IMR-90 (cell line): ENCODE measurements at regions not wholly inside any gene's neighbourhood (a gene's known extent, or its start where the extent isn't known, plus 50 kb on each side); places are given as distances from the start of the nearest gene placed in this dataset.

Experiments used
- ATAC-seq: fragments of 200-7000 bp; cut with Tn5 transposase; 2 replicates; pipeline ENCODE4 v1.9.1; 2020; ENCODE audit warnings: low read depth, mild to moderate bottlenecking, moderate library complexity
- BruUV-seq: library from RNA; stranded (reverse); fragments of 400-500 nt; replicated peaks from 2 replicates; lab custom pipeline; 2021; lab: Mats Ljungman, UMichigan
- CTCF ChIA-PET: fragments of 300-600 bp; formaldehyde crosslinking; extraction: SDS; loops from one replicate; lab custom pipeline; 2021; ENCODE audit warnings: antibody characterized with exemption; lab: Yijun Ruan, JAX
- POLR2A ChIA-PET: fragments of 300-600 bp; sonication (Branson Sonifier 250); formaldehyde crosslinking; loops from one replicate; lab custom pipeline; 2022; ENCODE audit warnings: antibody characterized with exemption; ENCODE audit not compliant: unreplicated experiment; lab: Charles Lee
- DNase-seq: peaks from one replicate; pipeline ENCODE4 v3.0.0; 2013
- H2AFZ ChIP-seq: replicated peaks from 2 replicates; pipeline ENCODE3; 2013; ENCODE audit warnings: low read length, mild to moderate bottlenecking; ENCODE audit not compliant: poor library complexity
- H2AK5ac ChIP-seq: 2 replicates; pipeline ENCODE4 v1.6.1; 2013; ENCODE audit warnings: low read depth, low read length, inconsistent platforms
- H2AK9ac ChIP-seq: replicated peaks from 2 replicates; pipeline ENCODE3; 2013; ENCODE audit warnings: mild to moderate bottlenecking, low read depth, low read length, moderate library complexity; ENCODE audit not compliant: poor library complexity
- H2BK120ac ChIP-seq: 2 replicates; pipeline ENCODE4 v1.6.1; 2013; ENCODE audit warnings: low read depth, low read length, inconsistent platforms
- H2BK15ac ChIP-seq: 3 replicates; pipeline ENCODE4 v1.6.1; 2013; ENCODE audit warnings: low read depth, low read length, inconsistent platforms
- H2BK20ac ChIP-seq: 2 replicates; pipeline ENCODE4 v1.6.1; 2013; ENCODE audit warnings: low read depth, mild to moderate bottlenecking, inconsistent platforms, low read length, moderate library complexity
- H2BK5ac ChIP-seq: 2 replicates; pipeline ENCODE4 v1.6.1; 2013; ENCODE audit warnings: mild to moderate bottlenecking, low read depth, low read length, inconsistent platforms; ENCODE audit not compliant: poor library complexity, severe bottlenecking
- H3K14ac ChIP-seq: replicated peaks from 2 replicates; pipeline ENCODE4 v1.6.1; 2013; ENCODE audit warnings: low read depth, low read length, inconsistent platforms
- H3K18ac ChIP-seq: 2 replicates; pipeline ENCODE4 v1.6.1; 2013; ENCODE audit warnings: low read depth, low read length, control low read depth
- H3K23ac ChIP-seq: 2 replicates; pipeline ENCODE4 v1.6.1; 2013; ENCODE audit warnings: low read depth, low read length, inconsistent platforms
- H3K27ac ChIP-seq: 2 replicates; pipeline ENCODE4 v1.5.1; 2013; ENCODE audit warnings: mild to moderate bottlenecking, control low read depth, low read length; ENCODE audit not compliant: insufficient read depth
- H3K27me3 ChIP-seq: 2 replicates; pipeline ENCODE4 v1.6.1; 2013; ENCODE audit warnings: low read length; ENCODE audit not compliant: control insufficient read depth, insufficient read depth
- H3K36me3 ChIP-seq: 2 replicates; pipeline ENCODE4 v1.6.1; 2013; ENCODE audit warnings: low read length, mixed read lengths; ENCODE audit not compliant: control insufficient read depth, insufficient read depth
- H3K4ac ChIP-seq: 2 replicates; pipeline ENCODE4 v1.6.1; 2013; ENCODE audit warnings: low read depth, low read length, inconsistent platforms
- H3K4me1 ChIP-seq: 2 replicates; pipeline ENCODE4 v1.6.1; 2013; ENCODE audit warnings: low read length, mixed read lengths; ENCODE audit not compliant: control insufficient read depth, insufficient read depth
- H3K4me2 ChIP-seq: 2 replicates; pipeline ENCODE4 v1.6.1; 2013; ENCODE audit warnings: low read depth, mild to moderate bottlenecking, control low read depth, low read length, moderate library complexity
- H3K4me3 ChIP-seq: 2 replicates; pipeline ENCODE4 v1.5.1; 2013; ENCODE audit warnings: low read depth, mild to moderate bottlenecking, control low read depth, low read length, moderate library complexity; ENCODE audit not compliant: insufficient read depth
- H3K56ac ChIP-seq: 2 replicates; pipeline ENCODE4 v1.6.1; 2013; ENCODE audit warnings: low read length, inconsistent platforms; ENCODE audit not compliant: insufficient read depth; ENCODE audit errors: extremely low read depth
- H3K79me1 ChIP-seq, 2 experiments: 2 replicates each; pipeline ENCODE4 v1.6.1; 2013; ENCODE audit warnings: low read length in 2 of 2, inconsistent platforms in 1 of 2, low read depth in 1 of 2
- H3K9ac ChIP-seq: 2 replicates; pipeline ENCODE4 v1.6.1; 2013; ENCODE audit warnings: low read depth, low read length, control low read depth
- H3K9me1 ChIP-seq: 2 replicates; pipeline ENCODE4 v1.6.1; 2013; ENCODE audit warnings: low read length, inconsistent platforms; ENCODE audit not compliant: insufficient read depth
- H3K9me3 ChIP-seq: 2 replicates; pipeline ENCODE4 v1.6.1; 2013; ENCODE audit warnings: low read length; ENCODE audit not compliant: control insufficient read depth, insufficient read depth
- H4K20me1 ChIP-seq: 2 replicates; pipeline ENCODE4 v1.6.1; 2013; ENCODE audit warnings: low read length, inconsistent platforms; ENCODE audit not compliant: insufficient read depth
- H4K5ac ChIP-seq: 2 replicates; pipeline ENCODE4 v1.6.1; 2013; ENCODE audit warnings: mild to moderate bottlenecking, low read depth, low read length, control low read depth
- H4K8ac ChIP-seq, 2 experiments: 2 replicates each; pipeline ENCODE4 v1.6.1; 2013; ENCODE audit warnings: low read depth in 2 of 2, low read length in 2 of 2, control low read depth in 1 of 2, inconsistent platforms in 1 of 2
- H4K91ac ChIP-seq: 2 replicates; pipeline ENCODE4 v1.6.1; 2013; ENCODE audit warnings: low read depth, low read length, inconsistent platforms; ENCODE audit not compliant: insufficient read depth
- BHLHE40 ChIP-seq: fragments of 150-350 bp; IDR thresholded peaks from 2 replicates; pipeline ENCODE4 v1.6.1; 2016; ENCODE audit warnings: mild to moderate bottlenecking, low read depth, low read length
- CEBPB ChIP-seq: IDR thresholded peaks from 2 replicates; pipeline ENCODE4 v1.6.1; 2012; ENCODE audit warnings: low read depth, low read length, improper control_type of control experiment
- CHD1 ChIP-seq: IDR thresholded peaks from 2 replicates; pipeline ENCODE4 v1.6.1; 2012; ENCODE audit warnings: low read depth, low read length, improper control_type of control experiment
- ELK1 ChIP-seq: fragments of 150-350 bp; IDR thresholded peaks from 2 replicates; pipeline ENCODE4 v1.6.1; 2016; ENCODE audit warnings: low read depth, mild to moderate bottlenecking, low read length, moderate library complexity, borderline replicate concordance
- MAFK ChIP-seq: IDR thresholded peaks from 2 replicates; pipeline ENCODE4 v1.6.1; 2012; ENCODE audit warnings: low read depth, low read length, improper control_type of control experiment
- MAZ ChIP-seq: IDR thresholded peaks from 2 replicates; pipeline ENCODE4 v1.6.1; 2012; ENCODE audit warnings: low read depth, mild to moderate bottlenecking, low read length, improper control_type of control experiment, moderate library complexity, borderline replicate concordance
- NFE2L2 ChIP-seq: fragments of 150-350 bp; IDR thresholded peaks from 2 replicates; pipeline ENCODE4 v1.6.1; 2016; ENCODE audit warnings: low read depth, mild to moderate bottlenecking, low read length
- POLR2A ChIP-seq: IDR thresholded peaks from 2 replicates; pipeline ENCODE4 v1.6.1; 2012; ENCODE audit warnings: mild to moderate bottlenecking, low read depth, low read length
- RAD21 ChIP-seq: IDR thresholded peaks from 2 replicates; pipeline ENCODE4 v1.6.1; 2012; ENCODE audit warnings: low read length, improper control_type of control experiment
- RCOR1 ChIP-seq: IDR thresholded peaks from 2 replicates; pipeline ENCODE4 v1.6.1; 2012; ENCODE audit warnings: mild to moderate bottlenecking, low read length, improper control_type of control experiment; ENCODE audit not compliant: insufficient replicate concordance
- SMC3 ChIP-seq: fragments of 150-350 bp; IDR thresholded peaks from 2 replicates; pipeline ENCODE4 v1.6.1; 2016; ENCODE audit warnings: low read depth, mild to moderate bottlenecking, antibody characterized with exemption, low read length, moderate library complexity
- WGBS, 2 experiments: methylation state at CpG; one replicate each; pipeline versions ENCODE4 v1.1.5 to v1.1.7; 2013; ENCODE audit warnings: missing lambda C conversion rate in 2 of 2; ENCODE audit not compliant: insufficient read length in 1 of 2; ENCODE audit errors: extremely low coverage in 2 of 2; 5-methylcytosine and 5-hydroxymethylcytosine counted together
- dilution Hi-C: fragments of 300-500 bp; cut with HindIII; formaldehyde crosslinking; loops from one replicate; pipeline ENCODE4 v1.14.3; 2018; ENCODE audit warnings: low sequenced_read_pairs; ENCODE audit not compliant: unreplicated experiment
- in situ Hi-C: fragments of 300-500 bp; cut with MboI; formaldehyde crosslinking; loops from 3 replicates; pipeline ENCODE4 v1.14.3; 2019; ENCODE audit warnings: low sequenced_read_pairs, inconsistent platforms, mixed read lengths
- intact Hi-C: fragments of 100-400 bp; cut with micrococcal nuclease; formaldehyde crosslinking; loops from 2 replicates; pipeline ENCODE4 v1.10.0; 2022
- TF ChIP-seq, protein P1 (sequence below): conservative IDR thresholded peaks from 2 replicates; pipeline ENCODE4 v1.5.1; 2012; ENCODE audit warnings: mild to moderate bottlenecking, low read depth, low read length, improper control_type of control experiment
- TF ChIP-seq, protein P2 (sequence below): fragments of 150-350 bp; IDR thresholded peaks from 2 replicates; pipeline ENCODE4 v1.6.1; 2017; ENCODE audit warnings: mild to moderate bottlenecking, antibody characterized with exemption, low read length, low read depth

DNA sequence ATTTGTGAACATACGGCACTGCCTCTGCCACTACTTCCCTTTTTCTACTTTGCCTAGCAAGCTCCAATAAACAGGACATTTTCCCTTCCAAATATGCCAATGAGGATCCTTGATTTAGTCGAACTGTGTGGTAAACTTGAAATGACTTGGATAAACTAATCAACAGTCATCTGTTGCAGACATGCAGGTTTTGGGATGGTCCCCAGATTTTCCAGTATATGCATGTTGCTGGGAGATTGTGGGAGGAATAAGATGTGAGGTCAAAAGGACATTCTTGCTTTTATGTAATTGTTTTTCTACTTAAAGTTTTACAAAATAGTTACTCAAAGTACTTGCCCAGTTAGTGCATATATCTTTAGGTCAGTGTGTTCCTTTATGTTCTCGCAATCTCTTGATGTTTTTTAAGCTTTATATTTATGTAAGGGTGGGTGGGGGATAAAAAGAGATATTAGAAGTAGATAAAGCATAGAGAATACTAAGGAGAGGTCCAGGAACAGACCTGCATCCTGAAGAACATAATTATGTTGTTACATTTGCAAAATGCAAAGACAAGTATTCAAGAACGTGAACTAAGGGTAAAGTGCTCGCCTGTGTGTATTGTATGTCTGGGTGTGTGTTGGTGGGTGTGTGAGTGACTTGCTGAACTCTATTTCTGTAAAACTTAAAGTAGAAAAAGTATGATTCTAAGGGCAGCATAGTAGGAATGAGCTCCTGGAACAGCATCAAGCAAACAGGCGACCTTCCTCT lies 88.4 kb upstream of the OXGR1 start:
- no peak for TF ChIP-seq NFE2L2
- no peak for TF ChIP-seq CHD1
- TF ChIP-seq CEBPB, result no peak
- TF ChIP-seq POLR2A, result no peak
- TF ChIP-seq MAFK, result no peak
- no peak for TF ChIP-seq RCOR1
- no peak for TF ChIP-seq RAD21
- TF ChIP-seq BHLHE40, result no peak
- TF ChIP-seq MAZ, result no peak
- no peak for TF ChIP-seq SMC3
- TF ChIP-seq ELK1, result no peak
- TF ChIP-seq, protein P1, sequence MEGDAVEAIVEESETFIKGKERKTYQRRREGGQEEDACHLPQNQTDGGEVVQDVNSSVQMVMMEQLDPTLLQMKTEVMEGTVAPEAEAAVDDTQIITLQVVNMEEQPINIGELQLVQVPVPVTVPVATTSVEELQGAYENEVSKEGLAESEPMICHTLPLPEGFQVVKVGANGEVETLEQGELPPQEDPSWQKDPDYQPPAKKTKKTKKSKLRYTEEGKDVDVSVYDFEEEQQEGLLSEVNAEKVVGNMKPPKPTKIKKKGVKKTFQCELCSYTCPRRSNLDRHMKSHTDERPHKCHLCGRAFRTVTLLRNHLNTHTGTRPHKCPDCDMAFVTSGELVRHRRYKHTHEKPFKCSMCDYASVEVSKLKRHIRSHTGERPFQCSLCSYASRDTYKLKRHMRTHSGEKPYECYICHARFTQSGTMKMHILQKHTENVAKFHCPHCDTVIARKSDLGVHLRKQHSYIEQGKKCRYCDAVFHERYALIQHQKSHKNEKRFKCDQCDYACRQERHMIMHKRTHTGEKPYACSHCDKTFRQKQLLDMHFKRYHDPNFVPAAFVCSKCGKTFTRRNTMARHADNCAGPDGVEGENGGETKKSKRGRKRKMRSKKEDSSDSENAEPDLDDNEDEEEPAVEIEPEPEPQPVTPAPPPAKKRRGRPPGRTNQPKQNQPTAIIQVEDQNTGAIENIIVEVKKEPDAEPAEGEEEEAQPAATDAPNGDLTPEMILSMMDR, result no peak
- TF ChIP-seq, protein P2, sequence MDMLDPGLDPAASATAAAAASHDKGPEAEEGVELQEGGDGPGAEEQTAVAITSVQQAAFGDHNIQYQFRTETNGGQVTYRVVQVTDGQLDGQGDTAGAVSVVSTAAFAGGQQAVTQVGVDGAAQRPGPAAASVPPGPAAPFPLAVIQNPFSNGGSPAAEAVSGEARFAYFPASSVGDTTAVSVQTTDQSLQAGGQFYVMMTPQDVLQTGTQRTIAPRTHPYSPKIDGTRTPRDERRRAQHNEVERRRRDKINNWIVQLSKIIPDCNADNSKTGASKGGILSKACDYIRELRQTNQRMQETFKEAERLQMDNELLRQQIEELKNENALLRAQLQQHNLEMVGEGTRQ, result no peak
- intact Hi-C loops, result no loop called here
- Histone ChIP-seq H4K91ac (no peak overlapping the region), H4K20me1 (no peaks in the 10 kb centered on the region), H2BK20ac (no peak overlapping the region), H3K27ac (no peak overlapping the region), H3K4ac (no peak overlapping the region), H3K9me3 (no peaks in the 10 kb centered on the region; the same call in 1 of the 2 replicates), H2BK5ac (no peak overlapping the region), H2BK120ac (no peak overlapping the region), H4K8ac (no peak overlapping the region), H3K14ac (no peak overlapping the region), H3K9me1 (no peaks in the 10 kb centered on the region), H3K18ac (no peak overlapping the region), H2AK5ac (no peak overlapping the region), H3K4me2 (no peak overlapping the region), H3K4me1 (no peaks in the 10 kb centered on the region), H3K23ac (no peak overlapping the region), H2AFZ (no peak overlapping the region), H3K56ac (no peak overlapping the region), H3K9ac (no peak overlapping the region), H2BK15ac (no peak overlapping the region), H3K4me3 (no peak overlapping the region), H3K27me3 (peaks cover 6% of the 10 kb centered on the region; the same call in 1 of the 2 replicates), H2AK9ac (no peak overlapping the region), H3K79me1 (no peaks in the 10 kb centered on the region), H3K36me3 (no peaks in the 10 kb centered on the region), H4K5ac (no peak overlapping the region)
- dilution Hi-C loops, result no loop called here
- ChIA-PET CTCF (no interaction called here), POLR2A (no interaction called here)
- no peak for ATAC-seq
- no CpG with 5 or more reads among the region's 6 CpGs for WGBS, 2 experiments
- no TSS peak for BruUV-seq
- in situ Hi-C loops, result no loop called here
- no peak for DNase-seq
